Right lobe of liver (tissue), 4 donors: ENCODE measurements at regions not wholly inside any gene's neighbourhood (a gene's known extent, or its start where the extent isn't known, plus 50 kb on each side); places are given as distances from the start of the nearest gene placed in this dataset.

Experiments
- POLR2A ChIP-seq: fragments of 450-650 bp; IDR thresholded peaks from one replicate; pipeline ENCODE4 v1.6.1; 2017; ENCODE audit warnings: antibody characterized with exemption, mild to moderate bottlenecking
- TF ChIP-seq, protein P1 (sequence below), 4 donors: fragments of 200-600 bp in 3 of 4; fragments of 450-650 bp in 1 of 4; IDR thresholded peaks; one replicate each; pipeline versions ENCODE4 v1.5.1 to v1.8.0; 2016 to 2022; ENCODE audit warnings: antibody characterized with exemption in 4 of 4, mild to moderate bottlenecking in 2 of 4
- donor health status: DM: no; HTN: no; CAD: no.
- donor health status: DM: no; HTN: no; CAD: no.
- donor health status: DM: no; HTN: yes; CAD: no.

DNA sequence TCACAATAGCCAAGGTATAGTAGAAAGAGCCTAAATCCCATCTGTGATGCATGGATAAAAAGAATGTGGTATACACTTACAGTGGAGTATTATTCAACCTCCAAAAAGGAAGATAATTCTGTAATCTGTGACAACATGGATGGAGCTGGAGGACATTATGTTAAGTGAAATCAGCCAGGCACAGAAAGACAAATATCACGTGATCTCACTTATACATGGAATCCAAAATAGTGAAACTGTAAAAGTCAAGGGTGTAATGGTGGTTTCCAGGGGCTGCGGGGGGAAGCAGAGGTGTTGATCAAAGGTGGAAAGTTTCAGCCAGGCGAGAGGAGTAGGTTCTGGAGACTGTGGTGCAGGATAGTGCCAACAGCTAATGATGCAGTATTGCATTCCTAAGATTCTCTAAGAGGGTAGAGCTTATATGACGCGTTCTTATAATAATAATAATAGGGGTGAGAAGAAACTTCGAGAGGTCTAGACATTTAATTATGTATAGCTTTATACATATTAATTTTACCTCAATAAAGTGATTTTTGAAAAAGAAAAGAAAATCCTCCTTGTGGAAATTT is 246.1 kb downstream of the FOXA2 start:
- TF ChIP-seq, protein P1, sequence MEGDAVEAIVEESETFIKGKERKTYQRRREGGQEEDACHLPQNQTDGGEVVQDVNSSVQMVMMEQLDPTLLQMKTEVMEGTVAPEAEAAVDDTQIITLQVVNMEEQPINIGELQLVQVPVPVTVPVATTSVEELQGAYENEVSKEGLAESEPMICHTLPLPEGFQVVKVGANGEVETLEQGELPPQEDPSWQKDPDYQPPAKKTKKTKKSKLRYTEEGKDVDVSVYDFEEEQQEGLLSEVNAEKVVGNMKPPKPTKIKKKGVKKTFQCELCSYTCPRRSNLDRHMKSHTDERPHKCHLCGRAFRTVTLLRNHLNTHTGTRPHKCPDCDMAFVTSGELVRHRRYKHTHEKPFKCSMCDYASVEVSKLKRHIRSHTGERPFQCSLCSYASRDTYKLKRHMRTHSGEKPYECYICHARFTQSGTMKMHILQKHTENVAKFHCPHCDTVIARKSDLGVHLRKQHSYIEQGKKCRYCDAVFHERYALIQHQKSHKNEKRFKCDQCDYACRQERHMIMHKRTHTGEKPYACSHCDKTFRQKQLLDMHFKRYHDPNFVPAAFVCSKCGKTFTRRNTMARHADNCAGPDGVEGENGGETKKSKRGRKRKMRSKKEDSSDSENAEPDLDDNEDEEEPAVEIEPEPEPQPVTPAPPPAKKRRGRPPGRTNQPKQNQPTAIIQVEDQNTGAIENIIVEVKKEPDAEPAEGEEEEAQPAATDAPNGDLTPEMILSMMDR (IDR thresholded peaks at IDR 0.05), result no peak
- no peak for TF ChIP-seq POLR2A
